ENCODE measurements at regions not wholly inside any gene's neighbourhood (a gene's known extent, or its start where the extent isn't known, plus 50 kb on each side); places are given as distances from the start of the nearest gene placed in this dataset.
"Not testable (repeated sequence)": the region's sequence is repeated elsewhere in the genome, so short reads cannot be mapped to it uniquely, and the experiment has no call there.

- H3K4me3 Mint-ChIP-seq (ENCODE audit: unreplicated experiment); POLR2A ChIA-PET; CTCF ChIA-PET; H3K36me3 Mint-ChIP-seq (ENCODE audit: insufficient read depth, unreplicated experiment); H3K9me3 Mint-ChIP-seq (ENCODE audit: unreplicated experiment); DNase-seq (ENCODE audit: unreplicated experiment); intact Hi-C loops (cut with micrococcal nuclease); BruUV-seq (replicated peaks); H3K4me1 Mint-ChIP-seq (ENCODE audit: insufficient read depth, unreplicated experiment); H3K27ac Mint-ChIP-seq (ENCODE audit: low read depth, unreplicated experiment); H3K27me3 Mint-ChIP-seq (ENCODE audit: insufficient read depth, unreplicated experiment): not testable (repeated sequence)
- TF ChIP-seq CTCF (IDR thresholded peaks at IDR 0.05; ENCODE audit: unreplicated experiment): peak; percentile 7
These were observed 1641.0 kb upstream of the CELF4 start for GRCh38 chr18:39206398-39207103.

- ChIA-PET CTCF (interaction anchor here (0.5 to 0.6 kb wide), 2 partner anchors 890 to 1064 kb away, joined by 4 to 8 read pairs; no protein-coding TSS in a partner anchor), POLR2A (interaction anchor here (0.7 kb wide), 1 partner anchor 997 kb away, joined by 4 read pairs; no protein-coding TSS in a partner anchor)
- no TSS peak for BruUV-seq (replicated peaks)
- Mint-ChIP-seq H3K27ac (ENCODE audit: low read depth, unreplicated experiment) (no peak overlapping the region), H3K4me1 (ENCODE audit: insufficient read depth, unreplicated experiment) (no peaks in the 10 kb centered on the region), H3K27me3 (ENCODE audit: insufficient read depth, unreplicated experiment) (no peaks in the 10 kb centered on the region), H3K9me3 (ENCODE audit: unreplicated experiment) (no peaks in the 10 kb centered on the region), H3K4me3 (ENCODE audit: unreplicated experiment) (no peak overlapping the region), H3K36me3 (ENCODE audit: insufficient read depth, unreplicated experiment) (no peaks in the 10 kb centered on the region)
- DNase-seq (ENCODE audit: unreplicated experiment): no peak
- intact Hi-C loops (cut with micrococcal nuclease): no loop called here
- no peak for TF ChIP-seq CTCF (IDR thresholded peaks at IDR 0.05; ENCODE audit: unreplicated experiment)
These were observed 1640.1 kb upstream of the CELF4 start for GRCh38 chr18:39205565-39206195.

GRCh38 chr18:39200153-39200552, 1634.6 kb upstream of the CELF4 start:
- H3K27me3 Mint-ChIP-seq (ENCODE audit: insufficient read depth, unreplicated experiment): no peaks in the 10 kb centered on the region
- CTCF ChIA-PET: no interaction called here

More at GRCh38 chr18:39200153-39200552, 1634.6 kb upstream of the CELF4 start:
- BruUV-seq (replicated peaks): no TSS peak
- H3K4me3 Mint-ChIP-seq (ENCODE audit: unreplicated experiment): no peak overlapping the region
- TF ChIP-seq CTCF (IDR thresholded peaks at IDR 0.05; ENCODE audit: unreplicated experiment): no peak
- no peaks in the 10 kb centered on the region for H3K9me3 Mint-ChIP-seq (ENCODE audit: unreplicated experiment)
- peaks cover 10% of the 10 kb centered on the region for H3K4me1 Mint-ChIP-seq (ENCODE audit: insufficient read depth, unreplicated experiment)
- DNase-seq (ENCODE audit: unreplicated experiment): no peak
- H3K27ac Mint-ChIP-seq (ENCODE audit: low read depth, unreplicated experiment): no peak overlapping the region
- intact Hi-C loops (cut with micrococcal nuclease): no loop called here
- H3K36me3 Mint-ChIP-seq (ENCODE audit: insufficient read depth, unreplicated experiment): no peaks in the 10 kb centered on the region
- POLR2A ChIA-PET: no interaction called here

Data from MCF 10A (cell line).